Ascending aorta (tissue), 2 donors: ENCODE measurements at regions not wholly inside any gene's neighbourhood (a gene's known extent, or its start where the extent isn't known, plus 50 kb on each side); places are given as distances from the start of the nearest gene placed in this dataset.
"Not testable (repeated sequence)": the region's sequence is repeated elsewhere in the genome, so short reads cannot be mapped to it uniquely, and the experiment has no call there.

Experiments used
- DNase-seq, 2 donors: peaks; one replicate each; pipeline ENCODE4 v3.0.0-alpha.2; 2019; ENCODE audit warnings: low spot score in 2 of 2
- H3K27ac ChIP-seq, 2 donors: fragments of 200-600 bp; sonication (generic); one replicate each; pipeline ENCODE4 v1.5.1; 2016 to 2017; ENCODE audit warnings: mild to moderate bottlenecking in 1 of 2
- H3K27me3 ChIP-seq: fragments of 200-600 bp; sonication (generic); one replicate; pipeline ENCODE4 v1.5.1; 2017
- H3K36me3 ChIP-seq, 2 donors: fragments of 200-600 bp; sonication (generic); one replicate each; pipeline ENCODE4 v1.5.1; 2016
- H3K4me1 ChIP-seq, 2 donors: fragments of 200-600 bp; sonication (generic); one replicate each; pipeline ENCODE4 v1.5.1; 2016 to 2017; ENCODE audit warnings: mild to moderate bottlenecking in 1 of 2
- H3K4me3 ChIP-seq, 2 donors: fragments of 200-600 bp; sonication (generic); one replicate each; pipeline ENCODE4 v1.5.1; 2016 to 2017; ENCODE audit warnings: mild to moderate bottlenecking in 1 of 2
- H3K9me3 ChIP-seq, 2 donors: fragments of 200-600 bp; sonication (generic); one replicate each; pipeline ENCODE4 v1.5.1; 2016
- intact Hi-C: fragments of 100-400 bp; cut with DNase I; formaldehyde crosslinking; loops from one replicate; pipeline ENCODE4 v1.15.1; 2023
- TF ChIP-seq, protein P1 (sequence below), 3 experiments: fragments of 200-600 bp in 2 of 3; fragments of 450-650 bp in 1 of 3; sonication (generic) in 2 of 3; IDR thresholded peaks; one replicate each; pipeline ENCODE4 v1.5.1; 2016 to 2019; ENCODE audit warnings: antibody characterized with exemption in 3 of 3, mild to moderate bottlenecking in 1 of 3, moderate library complexity in 1 of 3

DNA sequence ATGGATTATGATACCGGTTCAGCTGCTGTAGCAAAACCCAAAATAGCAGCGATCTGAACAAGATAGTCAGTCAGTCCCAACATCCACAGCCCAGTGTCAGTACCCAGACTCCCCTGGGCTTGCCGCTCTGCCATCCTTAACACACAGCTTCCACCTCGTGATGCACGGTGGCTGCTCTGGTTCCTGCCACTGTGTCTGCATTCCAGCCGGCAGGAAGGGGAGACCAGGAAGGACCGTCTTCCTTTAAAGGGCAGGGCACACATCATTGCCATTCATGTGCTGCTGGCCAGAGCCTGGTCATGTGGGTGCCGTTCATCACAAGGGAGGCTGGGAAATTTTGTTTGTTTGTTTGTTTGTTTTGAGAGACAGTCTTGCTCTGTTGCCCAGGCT is 131.0 kb upstream of the IER5L start:
- Histone ChIP-seq H3K4me1 (no peaks in the 10 kb centered on the region), H3K27me3 (no peaks in the 10 kb centered on the region), H3K9me3 (no peaks in the 10 kb centered on the region), H3K4me3 (no peak overlapping the region), H3K36me3 (no peaks in the 10 kb centered on the region), H3K27ac (no peak overlapping the region)
- intact Hi-C loops, result no loop called here
- TF ChIP-seq, protein P1, sequence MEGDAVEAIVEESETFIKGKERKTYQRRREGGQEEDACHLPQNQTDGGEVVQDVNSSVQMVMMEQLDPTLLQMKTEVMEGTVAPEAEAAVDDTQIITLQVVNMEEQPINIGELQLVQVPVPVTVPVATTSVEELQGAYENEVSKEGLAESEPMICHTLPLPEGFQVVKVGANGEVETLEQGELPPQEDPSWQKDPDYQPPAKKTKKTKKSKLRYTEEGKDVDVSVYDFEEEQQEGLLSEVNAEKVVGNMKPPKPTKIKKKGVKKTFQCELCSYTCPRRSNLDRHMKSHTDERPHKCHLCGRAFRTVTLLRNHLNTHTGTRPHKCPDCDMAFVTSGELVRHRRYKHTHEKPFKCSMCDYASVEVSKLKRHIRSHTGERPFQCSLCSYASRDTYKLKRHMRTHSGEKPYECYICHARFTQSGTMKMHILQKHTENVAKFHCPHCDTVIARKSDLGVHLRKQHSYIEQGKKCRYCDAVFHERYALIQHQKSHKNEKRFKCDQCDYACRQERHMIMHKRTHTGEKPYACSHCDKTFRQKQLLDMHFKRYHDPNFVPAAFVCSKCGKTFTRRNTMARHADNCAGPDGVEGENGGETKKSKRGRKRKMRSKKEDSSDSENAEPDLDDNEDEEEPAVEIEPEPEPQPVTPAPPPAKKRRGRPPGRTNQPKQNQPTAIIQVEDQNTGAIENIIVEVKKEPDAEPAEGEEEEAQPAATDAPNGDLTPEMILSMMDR (IDR thresholded peaks at IDR 0.05), result no peak
- DNase-seq, result no peak

DNA sequence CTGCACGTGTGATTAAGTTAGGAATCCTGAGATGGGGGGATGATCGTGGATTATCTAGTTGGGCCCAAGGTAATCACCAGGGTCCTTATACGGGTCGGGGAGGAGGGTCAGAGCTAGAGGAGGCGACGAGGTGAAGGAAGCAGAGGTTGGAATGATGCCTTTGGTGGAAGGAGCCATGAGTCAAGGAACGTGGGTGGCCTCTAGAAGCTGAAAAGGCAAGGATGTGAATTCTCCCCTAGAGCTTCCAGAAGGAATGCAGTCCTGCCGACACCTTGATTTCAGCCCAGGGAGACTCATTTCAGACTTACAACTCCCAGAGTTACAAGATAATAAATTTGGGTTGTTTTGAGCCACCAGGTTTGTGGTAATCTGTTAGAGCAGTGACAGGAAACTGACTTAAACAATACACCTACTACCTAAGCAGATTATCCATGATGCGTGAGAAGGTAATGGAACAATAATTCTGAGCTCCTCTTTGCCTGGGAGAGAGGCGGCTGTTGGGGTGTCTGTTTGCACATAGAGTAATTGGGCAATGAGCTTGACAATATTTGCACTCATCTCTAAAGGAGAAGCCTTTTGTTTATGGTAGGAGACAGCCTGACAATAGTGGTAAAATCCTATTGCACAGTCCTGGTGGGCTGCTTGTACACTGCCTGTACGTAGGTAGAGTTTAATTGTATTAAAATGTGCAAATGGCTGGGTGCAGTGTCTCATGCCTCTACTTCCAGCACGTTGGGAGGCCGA is 129.3 kb upstream of the IER5L start:
- no peaks in the 10 kb centered on the region for H3K36me3 ChIP-seq
- TF ChIP-seq, protein P1 (IDR thresholded peaks at IDR 0.05), result no peak
- no peaks in the 10 kb centered on the region for H3K9me3 ChIP-seq
- H3K27ac ChIP-seq, result no peak overlapping the region
- DNase-seq, result no peak
- intact Hi-C loops, result no loop called here
- H3K27me3 ChIP-seq, result no peaks in the 10 kb centered on the region
- no peak overlapping the region for H3K4me3 ChIP-seq
- no peaks in the 10 kb centered on the region for H3K4me1 ChIP-seq

DNA sequence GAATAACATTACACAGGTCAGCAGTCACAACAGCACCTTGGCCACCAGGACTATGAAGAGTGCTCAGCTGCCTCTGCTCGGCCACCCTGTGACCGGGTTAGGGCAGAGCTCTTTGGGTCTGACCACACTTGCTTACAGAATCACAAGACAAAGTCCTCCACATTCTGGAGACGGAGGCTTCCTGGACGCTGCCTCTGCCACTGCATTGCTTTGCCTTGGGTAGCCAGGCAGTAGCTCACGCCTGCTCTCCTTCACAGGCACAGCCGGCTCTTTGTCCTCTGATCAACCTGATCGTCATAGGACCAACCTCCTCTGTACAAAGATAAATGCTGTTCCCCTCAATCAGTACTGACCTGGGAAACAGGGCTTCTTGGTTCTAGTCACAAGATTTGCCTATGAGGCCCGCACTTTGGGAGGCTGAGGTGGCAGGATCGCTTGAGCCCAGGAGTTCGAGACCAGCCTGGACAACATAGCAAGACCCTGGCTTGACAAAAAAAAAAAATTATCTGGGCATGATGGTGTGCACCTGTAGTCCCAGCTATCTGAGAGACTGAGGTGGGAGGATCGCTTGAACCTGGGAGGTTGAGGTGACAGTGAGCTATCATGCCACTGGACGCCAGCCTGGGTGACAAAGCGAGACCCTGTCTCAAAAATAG is 128.4 kb upstream of the IER5L start:
- H3K27ac ChIP-seq, result no peak overlapping the region
- no peaks in the 10 kb centered on the region for H3K9me3 ChIP-seq
- no peaks in the 10 kb centered on the region for H3K27me3 ChIP-seq
- H3K36me3 ChIP-seq, result no peaks in the 10 kb centered on the region
- intact Hi-C loops, result no loop called here
- no peaks in the 10 kb centered on the region for H3K4me1 ChIP-seq
- no peak overlapping the region for H3K4me3 ChIP-seq
- no peak for DNase-seq
- TF ChIP-seq, protein P1 (IDR thresholded peaks at IDR 0.05), result no peak

DNA sequence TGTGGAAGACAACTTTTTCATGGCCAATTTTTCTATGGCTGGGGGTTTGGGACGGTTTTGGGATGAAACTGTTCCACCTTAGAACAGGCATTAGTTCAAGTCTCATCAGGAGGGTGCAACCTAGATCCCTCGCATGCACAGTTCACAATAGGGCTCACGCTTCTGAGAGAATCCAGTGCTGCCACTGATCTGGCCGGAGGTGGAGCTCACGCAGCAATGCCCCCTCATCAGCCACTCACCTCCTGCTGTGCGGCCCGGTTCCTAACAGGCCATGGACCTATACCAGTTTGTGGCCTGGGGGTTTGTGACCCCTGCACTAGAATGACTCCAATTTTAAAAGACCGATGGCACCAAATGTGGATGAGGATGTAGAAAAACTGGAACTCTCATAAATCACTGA is 127.2 kb upstream of the IER5L start:
- Histone ChIP-seq H3K27ac (no peak overlapping the region), H3K36me3 (no peaks in the 10 kb centered on the region), H3K9me3 (no peaks in the 10 kb centered on the region), H3K27me3 (no peaks in the 10 kb centered on the region), H3K4me3 (no peak overlapping the region), H3K4me1 (no peaks in the 10 kb centered on the region)
- DNase-seq, result no peak
- TF ChIP-seq, protein P1 (IDR thresholded peaks at IDR 0.05), result no peak
- intact Hi-C loops, result no loop called here

DNA sequence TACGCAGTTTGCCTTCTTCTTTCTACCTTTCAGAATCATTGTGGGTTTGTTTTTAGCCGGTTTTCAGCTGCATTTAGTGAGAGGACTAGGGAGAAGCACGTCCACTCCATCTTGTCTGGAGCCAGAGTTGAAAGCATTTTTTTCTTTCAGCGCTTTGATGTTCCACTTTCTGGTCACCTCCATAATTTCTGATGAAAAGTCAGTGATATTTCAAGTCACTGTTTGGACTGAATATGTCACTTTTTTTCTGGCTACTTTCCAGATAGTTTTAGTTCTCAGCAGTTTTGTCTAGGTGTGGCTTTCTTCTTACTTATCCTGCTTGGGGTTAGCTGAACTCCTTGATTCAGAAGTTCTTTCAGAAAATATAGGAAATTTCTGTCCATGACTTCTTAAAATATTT is 123.9 kb upstream of the IER5L start:
- intact Hi-C loops, result no loop called here
- TF ChIP-seq, protein P1 (IDR thresholded peaks at IDR 0.05), result no peak
- no peak overlapping the region for H3K27ac ChIP-seq
- no peak for DNase-seq
- no peaks in the 10 kb centered on the region for H3K27me3 ChIP-seq
- no peaks in the 10 kb centered on the region for H3K36me3 ChIP-seq
- no peaks in the 10 kb centered on the region for H3K4me1 ChIP-seq
- H3K4me3 ChIP-seq, result no peak overlapping the region
- no peaks in the 10 kb centered on the region for H3K9me3 ChIP-seq

DNA sequence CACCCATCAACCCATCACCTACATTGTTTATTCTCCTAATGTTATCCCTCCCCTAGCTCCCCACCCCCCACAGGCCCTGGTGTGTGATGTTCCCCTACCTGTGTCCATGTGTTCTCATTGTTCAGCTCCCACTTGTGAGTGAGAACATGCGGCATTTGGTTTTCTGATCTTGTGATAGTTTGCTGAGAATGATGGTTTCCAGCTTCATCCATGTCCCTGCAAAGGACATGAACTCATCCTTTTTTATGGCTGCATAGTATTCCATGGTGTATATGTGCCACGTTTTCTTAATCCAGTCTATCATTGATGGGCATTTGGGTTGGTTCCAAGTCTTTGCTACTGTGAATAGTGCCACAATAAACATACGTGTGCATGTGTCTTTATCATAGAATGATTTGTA is 118.1 kb upstream of the IER5L start:
- H3K27me3 ChIP-seq, H3K36me3 ChIP-seq, H3K4me1 ChIP-seq, H3K27ac ChIP-seq, H3K4me3 ChIP-seq: not testable (repeated sequence)
- DNase-seq, result peak in 1 of 2 donors; percentile 2
- peaks cover 3 to 17% of the 10 kb centered on the region in 2 donors for H3K9me3 ChIP-seq
- intact Hi-C loops, result loop anchor here (10.0 kb wide), 1 partner anchor 59 kb away; no protein-coding TSS in a partner anchor
